DND-41 (cell line): ENCODE measurements at regions not wholly inside any gene's neighbourhood (a gene's known extent, or its start where the extent isn't known, plus 50 kb on each side); places are given as distances from the start of the nearest gene placed in this dataset.

Source experiments
- ATAC-seq: fragments of 200-7000 bp; cut with Tn5 transposase; 3 replicates; pipeline ENCODE4 v1.9.1; 2021; ENCODE audit warnings: low read depth; ENCODE audit not compliant: insufficient read depth
- DNase-seq: peaks from one replicate; pipeline ENCODE4 v3.0.0-alpha.2; 2020
- H2AFZ ChIP-seq: 2 replicates; pipeline ENCODE4 v1.6.0; 2012; ENCODE audit warnings: low read depth, low read length
- H3K27ac ChIP-seq: 2 replicates; pipeline ENCODE4 v1.5.1; 2012; ENCODE audit warnings: low read length, inconsistent platforms
- H3K27me3 ChIP-seq: fragments of 200-600 bp; sonication (generic); 2 replicates; pipeline ENCODE4 v1.6.0; 2012; ENCODE audit warnings: low read length, mild to moderate bottlenecking, inconsistent platforms; ENCODE audit not compliant: insufficient read depth, poor library complexity
- H3K36me3 ChIP-seq: 2 replicates; pipeline ENCODE4 v1.5.1; 2012; ENCODE audit warnings: low read length, inconsistent platforms; ENCODE audit not compliant: insufficient read depth
- H3K4me1 ChIP-seq: 2 replicates; pipeline ENCODE4 v1.5.1; 2012; ENCODE audit warnings: mild to moderate bottlenecking, low read length; ENCODE audit not compliant: insufficient read depth
- H3K4me2 ChIP-seq: 2 replicates; pipeline ENCODE4 v1.6.0; 2012; ENCODE audit warnings: mild to moderate bottlenecking, moderate library complexity, low read length, inconsistent platforms; ENCODE audit not compliant: insufficient read depth
- H3K4me3 ChIP-seq, 2 experiments: fragments of 200-600 bp in 1 of 2; shearing (Covaris generic) in 1 of 2; 2 replicates each; pipeline ENCODE4 v1.5.1; 2012 to 2016; ENCODE audit warnings: inconsistent platforms in 2 of 2, low read length in 2 of 2, mild to moderate bottlenecking in 2 of 2, low read depth in 1 of 2, moderate library complexity in 1 of 2
- H3K79me2 ChIP-seq: 2 replicates; pipeline ENCODE4 v1.6.0; 2012; ENCODE audit warnings: low read length, inconsistent platforms; ENCODE audit not compliant: insufficient read depth
- H3K9ac ChIP-seq: 2 replicates; pipeline ENCODE4 v1.6.0; 2012; ENCODE audit warnings: low read depth, mild to moderate bottlenecking, inconsistent platforms, low read length, moderate library complexity
- H3K9me3 ChIP-seq: 2 replicates; pipeline ENCODE4 v1.5.1; 2012; ENCODE audit warnings: low read length, moderate library complexity, mild to moderate bottlenecking, inconsistent platforms; ENCODE audit not compliant: insufficient read depth, severe bottlenecking
- H4K20me1 ChIP-seq: 2 replicates; pipeline ENCODE4 v1.6.0; 2012; ENCODE audit warnings: low read length; ENCODE audit not compliant: insufficient read depth
- CTCF ChIP-seq: IDR thresholded peaks from 2 replicates; pipeline ENCODE4 v1.5.1; 2012; ENCODE audit warnings: borderline replicate concordance, low read length, moderate library complexity, mild to moderate bottlenecking; ENCODE audit not compliant: poor library complexity, severe bottlenecking; ENCODE audit errors: extremely low read depth
- EZH2 ChIP-seq: IDR thresholded peaks from 3 replicates; pipeline ENCODE4 v1.6.1; 2012; ENCODE audit warnings: borderline replicate concordance, low read depth, mild to moderate bottlenecking, moderate library complexity, low read length, inconsistent platforms; ENCODE audit not compliant: severe bottlenecking

- no peak overlapping the region for H3K4me2 ChIP-seq
- no peaks in the 10 kb centered on the region for H3K9me3 ChIP-seq
- no peak overlapping the region for H3K27ac ChIP-seq
- ATAC-seq, result no peak
- no peaks in the 10 kb centered on the region for H3K4me1 ChIP-seq
- no peaks in the 10 kb centered on the region for H3K36me3 ChIP-seq
- no peak overlapping the region for H3K4me3 ChIP-seq
- no peaks in the 10 kb centered on the region for H3K27me3 ChIP-seq
- no peak for TF ChIP-seq CTCF
- TF ChIP-seq EZH2, result no peak
- H4K20me1 ChIP-seq, result no peaks in the 10 kb centered on the region
- H3K9ac ChIP-seq, result no peak overlapping the region
- H2AFZ ChIP-seq, result no peak overlapping the region
- DNase-seq, result no peak
- no peaks in the 10 kb centered on the region for H3K79me2 ChIP-seq
Measured at GRCh38 chr4:13704035-13704434, 76.5 kb upstream of the BOD1L1 start.

- no peaks in the 10 kb centered on the region for H3K9me3 ChIP-seq
- H3K27ac ChIP-seq, result no peak overlapping the region
- DNase-seq (no peak), ATAC-seq (no peak)
- H2AFZ ChIP-seq, result no peak overlapping the region
- H3K27me3 ChIP-seq, result no peaks in the 10 kb centered on the region
- H3K79me2 ChIP-seq, result no peaks in the 10 kb centered on the region
- no peaks in the 10 kb centered on the region for H3K4me1 ChIP-seq
- no peak overlapping the region for H3K4me2 ChIP-seq
- H3K36me3 ChIP-seq, result no peaks in the 10 kb centered on the region
- H3K4me3 ChIP-seq, result no peak overlapping the region
- TF ChIP-seq EZH2, result no peak
- no peak for TF ChIP-seq CTCF
- H4K20me1 ChIP-seq, result no peaks in the 10 kb centered on the region
- no peak overlapping the region for H3K9ac ChIP-seq
Measured at GRCh38 chr4:13704761-13705160, 77.2 kb upstream of the BOD1L1 start.

GRCh38 chr4:13705521-13706041 lies 78.1 kb upstream of the BOD1L1 start:
- DNase-seq, result no peak
- Histone ChIP-seq H3K9ac (no peak overlapping the region), H3K79me2 (no peaks in the 10 kb centered on the region), H3K4me1 (no peaks in the 10 kb centered on the region), H3K4me2 (no peak overlapping the region), H3K27me3 (no peaks in the 10 kb centered on the region), H3K36me3 (no peaks in the 10 kb centered on the region), H3K27ac (no peak overlapping the region), H4K20me1 (no peaks in the 10 kb centered on the region), H3K4me3 (no peak overlapping the region), H3K9me3 (no peaks in the 10 kb centered on the region), H2AFZ (no peak overlapping the region)
- TF ChIP-seq CTCF (no peak), EZH2 (no peak)
- ATAC-seq, result no peak

GRCh38 chr4:13706120-13706519 lies 78.6 kb upstream of the BOD1L1 start:
- Histone ChIP-seq H3K9me3 (no peaks in the 10 kb centered on the region), H2AFZ (no peak overlapping the region), H3K4me3 (no peak overlapping the region), H3K36me3 (no peaks in the 10 kb centered on the region), H3K4me2 (no peak overlapping the region), H4K20me1 (no peaks in the 10 kb centered on the region), H3K9ac (no peak overlapping the region), H3K4me1 (no peaks in the 10 kb centered on the region), H3K79me2 (no peaks in the 10 kb centered on the region), H3K27ac (no peak overlapping the region), H3K27me3 (no peaks in the 10 kb centered on the region)
- DNase-seq (no peak), ATAC-seq (no peak)
- TF ChIP-seq EZH2 (no peak), CTCF (no peak)
